H1 (cell line): ENCODE measurements at regions not wholly inside any gene's neighbourhood (a gene's known extent, or its start where the extent isn't known, plus 50 kb on each side); places are given as distances from the start of the nearest gene placed in this dataset.

Experiments
- EP300 ChIP-seq, 2 experiments: IDR thresholded peaks; 1 replicate in 1 of 2; 2 replicates in 1 of 2; pipeline ENCODE4 v1.6.1; 2011 to 2012; ENCODE audit warnings: low read depth in 2 of 2, low read length in 2 of 2, mild to moderate bottlenecking in 2 of 2, borderline replicate concordance in 1 of 2, inconsistent platforms in 1 of 2, moderate library complexity in 1 of 2
- TF ChIP-seq, protein P1 (sequence below): fragments of 300-600 bp; sonication (generic); IDR thresholded peaks from 2 replicates; pipeline ENCODE4 v1.7.1; 2012; ENCODE audit warnings: low read length, moderate library complexity, mild to moderate bottlenecking, inconsistent platforms; ENCODE audit not compliant: insufficient replicate concordance

DNA sequence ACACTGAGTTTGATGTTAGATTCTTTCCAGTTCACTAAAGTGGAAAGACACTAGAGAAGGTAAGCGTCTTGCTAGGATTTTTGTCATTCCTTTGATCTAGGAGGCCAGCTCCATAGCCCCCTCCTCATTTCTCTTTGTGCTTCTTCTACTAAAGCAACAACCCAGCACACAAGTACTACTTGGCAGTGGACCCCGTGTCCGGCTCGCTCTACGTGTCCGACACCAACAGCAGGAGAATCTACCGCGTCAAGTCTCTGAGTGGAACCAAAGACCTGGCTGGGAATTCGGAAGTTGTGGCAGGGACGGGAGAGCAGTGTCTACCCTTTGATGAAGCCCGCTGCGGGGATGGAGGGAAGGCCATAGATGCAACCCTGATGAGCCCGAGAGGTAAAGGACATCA, 76.6 kb upstream of the WWC1 start (continued):
- TF ChIP-seq, protein P1, sequence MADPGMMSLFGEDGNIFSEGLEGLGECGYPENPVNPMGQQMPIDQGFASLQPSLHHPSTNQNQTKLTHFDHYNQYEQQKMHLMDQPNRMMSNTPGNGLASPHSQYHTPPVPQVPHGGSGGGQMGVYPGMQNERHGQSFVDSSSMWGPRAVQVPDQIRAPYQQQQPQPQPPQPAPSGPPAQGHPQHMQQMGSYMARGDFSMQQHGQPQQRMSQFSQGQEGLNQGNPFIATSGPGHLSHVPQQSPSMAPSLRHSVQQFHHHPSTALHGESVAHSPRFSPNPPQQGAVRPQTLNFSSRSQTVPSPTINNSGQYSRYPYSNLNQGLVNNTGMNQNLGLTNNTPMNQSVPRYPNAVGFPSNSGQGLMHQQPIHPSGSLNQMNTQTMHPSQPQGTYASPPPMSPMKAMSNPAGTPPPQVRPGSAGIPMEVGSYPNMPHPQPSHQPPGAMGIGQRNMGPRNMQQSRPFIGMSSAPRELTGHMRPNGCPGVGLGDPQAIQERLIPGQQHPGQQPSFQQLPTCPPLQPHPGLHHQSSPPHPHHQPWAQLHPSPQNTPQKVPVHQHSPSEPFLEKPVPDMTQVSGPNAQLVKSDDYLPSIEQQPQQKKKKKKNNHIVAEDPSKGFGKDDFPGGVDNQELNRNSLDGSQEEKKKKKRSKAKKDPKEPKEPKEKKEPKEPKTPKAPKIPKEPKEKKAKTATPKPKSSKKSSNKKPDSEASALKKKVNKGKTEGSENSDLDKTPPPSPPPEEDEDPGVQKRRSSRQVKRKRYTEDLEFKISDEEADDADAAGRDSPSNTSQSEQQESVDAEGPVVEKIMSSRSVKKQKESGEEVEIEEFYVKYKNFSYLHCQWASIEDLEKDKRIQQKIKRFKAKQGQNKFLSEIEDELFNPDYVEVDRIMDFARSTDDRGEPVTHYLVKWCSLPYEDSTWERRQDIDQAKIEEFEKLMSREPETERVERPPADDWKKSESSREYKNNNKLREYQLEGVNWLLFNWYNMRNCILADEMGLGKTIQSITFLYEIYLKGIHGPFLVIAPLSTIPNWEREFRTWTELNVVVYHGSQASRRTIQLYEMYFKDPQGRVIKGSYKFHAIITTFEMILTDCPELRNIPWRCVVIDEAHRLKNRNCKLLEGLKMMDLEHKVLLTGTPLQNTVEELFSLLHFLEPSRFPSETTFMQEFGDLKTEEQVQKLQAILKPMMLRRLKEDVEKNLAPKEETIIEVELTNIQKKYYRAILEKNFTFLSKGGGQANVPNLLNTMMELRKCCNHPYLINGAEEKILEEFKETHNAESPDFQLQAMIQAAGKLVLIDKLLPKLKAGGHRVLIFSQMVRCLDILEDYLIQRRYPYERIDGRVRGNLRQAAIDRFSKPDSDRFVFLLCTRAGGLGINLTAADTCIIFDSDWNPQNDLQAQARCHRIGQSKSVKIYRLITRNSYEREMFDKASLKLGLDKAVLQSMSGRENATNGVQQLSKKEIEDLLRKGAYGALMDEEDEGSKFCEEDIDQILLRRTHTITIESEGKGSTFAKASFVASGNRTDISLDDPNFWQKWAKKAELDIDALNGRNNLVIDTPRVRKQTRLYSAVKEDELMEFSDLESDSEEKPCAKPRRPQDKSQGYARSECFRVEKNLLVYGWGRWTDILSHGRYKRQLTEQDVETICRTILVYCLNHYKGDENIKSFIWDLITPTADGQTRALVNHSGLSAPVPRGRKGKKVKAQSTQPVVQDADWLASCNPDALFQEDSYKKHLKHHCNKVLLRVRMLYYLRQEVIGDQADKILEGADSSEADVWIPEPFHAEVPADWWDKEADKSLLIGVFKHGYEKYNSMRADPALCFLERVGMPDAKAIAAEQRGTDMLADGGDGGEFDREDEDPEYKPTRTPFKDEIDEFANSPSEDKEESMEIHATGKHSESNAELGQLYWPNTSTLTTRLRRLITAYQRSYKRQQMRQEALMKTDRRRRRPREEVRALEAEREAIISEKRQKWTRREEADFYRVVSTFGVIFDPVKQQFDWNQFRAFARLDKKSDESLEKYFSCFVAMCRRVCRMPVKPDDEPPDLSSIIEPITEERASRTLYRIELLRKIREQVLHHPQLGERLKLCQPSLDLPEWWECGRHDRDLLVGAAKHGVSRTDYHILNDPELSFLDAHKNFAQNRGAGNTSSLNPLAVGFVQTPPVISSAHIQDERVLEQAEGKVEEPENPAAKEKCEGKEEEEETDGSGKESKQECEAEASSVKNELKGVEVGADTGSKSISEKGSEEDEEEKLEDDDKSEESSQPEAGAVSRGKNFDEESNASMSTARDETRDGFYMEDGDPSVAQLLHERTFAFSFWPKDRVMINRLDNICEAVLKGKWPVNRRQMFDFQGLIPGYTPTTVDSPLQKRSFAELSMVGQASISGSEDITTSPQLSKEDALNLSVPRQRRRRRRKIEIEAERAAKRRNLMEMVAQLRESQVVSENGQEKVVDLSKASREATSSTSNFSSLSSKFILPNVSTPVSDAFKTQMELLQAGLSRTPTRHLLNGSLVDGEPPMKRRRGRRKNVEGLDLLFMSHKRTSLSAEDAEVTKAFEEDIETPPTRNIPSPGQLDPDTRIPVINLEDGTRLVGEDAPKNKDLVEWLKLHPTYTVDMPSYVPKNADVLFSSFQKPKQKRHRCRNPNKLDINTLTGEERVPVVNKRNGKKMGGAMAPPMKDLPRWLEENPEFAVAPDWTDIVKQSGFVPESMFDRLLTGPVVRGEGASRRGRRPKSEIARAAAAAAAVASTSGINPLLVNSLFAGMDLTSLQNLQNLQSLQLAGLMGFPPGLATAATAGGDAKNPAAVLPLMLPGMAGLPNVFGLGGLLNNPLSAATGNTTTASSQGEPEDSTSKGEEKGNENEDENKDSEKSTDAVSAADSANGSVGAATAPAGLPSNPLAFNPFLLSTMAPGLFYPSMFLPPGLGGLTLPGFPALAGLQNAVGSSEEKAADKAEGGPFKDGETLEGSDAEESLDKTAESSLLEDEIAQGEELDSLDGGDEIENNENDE, result no peak
- TF ChIP-seq EP300 (IDR thresholded peaks at IDR 0.05; ENCODE audit: borderline replicate concordance in 1 of 2, low read depth in 2 of 2, low read length in 2 of 2), result no peak
